ENCODE measurements at regions not wholly inside any gene's neighbourhood (a gene's known extent, or its start where the extent isn't known, plus 50 kb on each side); places are given as distances from the start of the nearest gene placed in this dataset.
"Not testable (repeated sequence)": the region's sequence is repeated elsewhere in the genome, so short reads cannot be mapped to it uniquely, and the experiment has no call there.

DNA sequence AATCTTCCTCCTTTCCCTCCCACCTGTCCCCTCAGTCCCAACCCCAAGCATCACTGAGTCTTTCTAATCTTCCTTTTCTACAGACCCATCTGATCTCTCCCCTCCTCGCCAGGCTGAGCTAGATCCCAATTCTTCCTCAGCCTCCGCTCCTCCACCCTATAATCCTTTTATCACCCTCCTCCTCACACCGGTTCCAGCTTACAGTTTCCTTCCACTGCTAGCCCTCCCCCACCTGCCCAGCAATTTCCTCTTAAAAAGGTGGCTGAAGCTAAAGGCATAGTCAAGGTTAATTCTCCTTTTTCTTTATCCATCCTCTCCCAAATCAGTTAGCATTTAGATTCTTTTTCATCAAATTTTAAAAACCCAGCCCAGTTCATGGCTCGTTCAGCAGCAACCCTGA lies 470.6 kb upstream of the NUDT12 start:
- H3K4me1 ChIP-seq (ENCODE audit: control insufficient read depth in 1 of 2, insufficient read depth in 2 of 2, low read length in 2 of 2); H3K79me2 ChIP-seq (ENCODE audit: insufficient read depth, low read length); CTCF ChIA-PET; DNase-seq (ENCODE audit: low read depth, low spot score); H3K9me3 ChIP-seq (ENCODE audit: control insufficient read depth in 1 of 2, insufficient read depth in 1 of 2, low read depth in 1 of 2, low read length in 2 of 2); H3K36me3 ChIP-seq (ENCODE audit: control insufficient read depth in 1 of 2, insufficient read depth in 2 of 2, low read length in 2 of 2); H3K9me2 ChIP-seq (ENCODE audit: insufficient read depth); H2AFZ ChIP-seq (ENCODE audit: low read depth, low read length, poor library complexity, severe bottlenecking); POLR2A ChIA-PET; RAD21 ChIA-PET (ENCODE audit: low non-redundant PET in 1 of 2, low total read pairs in 2 of 2, uncharacterized antibody in 2 of 2, unreplicated experiment in 2 of 2); ATAC-seq; BruUV-seq (replicated peaks); H3K27me3 ChIP-seq (ENCODE audit: insufficient read depth, low read length); H3K4me3 ChIP-seq (replicated peaks in 1 of 2; ENCODE audit: low read depth in 1 of 2, low read length in 2 of 2); H3K4me2 ChIP-seq (ENCODE audit: low read length); H4K20me1 ChIP-seq (ENCODE audit: insufficient read depth); H3K27ac ChIP-seq (ENCODE audit: low read depth, low read length); intact Hi-C loops (cut with micrococcal nuclease); H3K9ac ChIP-seq (ENCODE audit: low read length): not testable (repeated sequence)

DNA sequence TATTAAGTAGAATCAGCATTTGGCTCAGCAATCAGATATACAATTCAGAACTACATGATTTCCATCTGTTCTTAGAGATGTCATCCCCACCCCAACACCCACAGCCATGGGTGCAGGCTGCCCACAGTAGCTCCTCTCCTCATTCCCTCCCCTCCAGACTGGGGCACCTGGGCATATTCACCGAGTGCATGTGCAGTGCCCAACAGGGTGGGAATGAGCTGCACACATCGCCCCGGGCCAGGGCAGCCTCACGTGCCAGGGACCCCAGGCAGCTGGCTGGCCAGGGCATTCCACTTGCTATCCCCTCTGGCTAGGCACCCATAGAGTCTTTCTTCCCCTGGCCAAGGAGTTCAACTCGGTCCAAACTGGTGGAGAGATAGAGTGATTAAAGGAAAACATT lies 461.9 kb upstream of the NUDT12 start:
- Histone ChIP-seq H3K27me3 (ENCODE audit: insufficient read depth, low read length) (no peaks in the 10 kb centered on the region), H3K27ac (ENCODE audit: low read depth, low read length) (no peak overlapping the region), H2AFZ (ENCODE audit: low read depth, low read length, poor library complexity, severe bottlenecking) (no peak overlapping the region), H3K9ac (ENCODE audit: low read length) (no peak overlapping the region), H3K4me2 (ENCODE audit: low read length) (no peak overlapping the region), H4K20me1 (ENCODE audit: insufficient read depth) (no peaks in the 10 kb centered on the region), H3K4me3 (replicated peaks in 1 of 2; ENCODE audit: low read depth in 1 of 2, low read length in 2 of 2) (no peak overlapping the region), H3K9me2 (ENCODE audit: insufficient read depth) (no peaks in the 10 kb centered on the region; the same call in 1 of the 2 replicates), H3K4me1 (ENCODE audit: control insufficient read depth in 1 of 2, insufficient read depth in 2 of 2, low read length in 2 of 2) (no peaks in the 10 kb centered on the region), H3K36me3 (ENCODE audit: control insufficient read depth in 1 of 2, insufficient read depth in 2 of 2, low read length in 2 of 2) (no peaks in the 10 kb centered on the region), H3K79me2 (ENCODE audit: insufficient read depth, low read length) (no peaks in the 10 kb centered on the region), H3K9me3 (ENCODE audit: control insufficient read depth in 1 of 2, insufficient read depth in 1 of 2, low read depth in 1 of 2, low read length in 2 of 2) (no peaks in the 10 kb centered on the region)
- ChIA-PET POLR2A (no interaction called here), RAD21 (ENCODE audit: low non-redundant PET in 1 of 2, low total read pairs in 2 of 2, uncharacterized antibody in 2 of 2, unreplicated experiment in 2 of 2) (no interaction called here), CTCF (no interaction called here)
- intact Hi-C loops (cut with micrococcal nuclease), result no loop called here
- BruUV-seq (replicated peaks), result no TSS peak
- ATAC-seq (no peak), DNase-seq (ENCODE audit: low read depth, low spot score) (no peak)
- TF ChIP-seq YY1 (IDR thresholded peaks at IDR 0.05; ENCODE audit: extremely low read depth, insufficient replicate concordance, low read depth, low read length), result no peak
- TF ChIP-seq, protein P1, sequence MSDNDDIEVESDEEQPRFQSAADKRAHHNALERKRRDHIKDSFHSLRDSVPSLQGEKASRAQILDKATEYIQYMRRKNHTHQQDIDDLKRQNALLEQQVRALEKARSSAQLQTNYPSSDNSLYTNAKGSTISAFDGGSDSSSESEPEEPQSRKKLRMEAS (IDR thresholded peaks at IDR 0.05), result no peak
- TF ChIP-seq, protein P2, sequence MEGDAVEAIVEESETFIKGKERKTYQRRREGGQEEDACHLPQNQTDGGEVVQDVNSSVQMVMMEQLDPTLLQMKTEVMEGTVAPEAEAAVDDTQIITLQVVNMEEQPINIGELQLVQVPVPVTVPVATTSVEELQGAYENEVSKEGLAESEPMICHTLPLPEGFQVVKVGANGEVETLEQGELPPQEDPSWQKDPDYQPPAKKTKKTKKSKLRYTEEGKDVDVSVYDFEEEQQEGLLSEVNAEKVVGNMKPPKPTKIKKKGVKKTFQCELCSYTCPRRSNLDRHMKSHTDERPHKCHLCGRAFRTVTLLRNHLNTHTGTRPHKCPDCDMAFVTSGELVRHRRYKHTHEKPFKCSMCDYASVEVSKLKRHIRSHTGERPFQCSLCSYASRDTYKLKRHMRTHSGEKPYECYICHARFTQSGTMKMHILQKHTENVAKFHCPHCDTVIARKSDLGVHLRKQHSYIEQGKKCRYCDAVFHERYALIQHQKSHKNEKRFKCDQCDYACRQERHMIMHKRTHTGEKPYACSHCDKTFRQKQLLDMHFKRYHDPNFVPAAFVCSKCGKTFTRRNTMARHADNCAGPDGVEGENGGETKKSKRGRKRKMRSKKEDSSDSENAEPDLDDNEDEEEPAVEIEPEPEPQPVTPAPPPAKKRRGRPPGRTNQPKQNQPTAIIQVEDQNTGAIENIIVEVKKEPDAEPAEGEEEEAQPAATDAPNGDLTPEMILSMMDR (IDR thresholded peaks at IDR 0.05 in 2 of 3, conservative IDR thresholded peaks at IDR 0.05 in 1 of 3; ENCODE audit: borderline replicate concordance in 1 of 3, insufficient read depth in 1 of 3, low read depth in 2 of 3, low read length in 2 of 3), result no peak

Measured in HCT116 (cell line).